Liver (tissue), 7 donors: ENCODE measurements at regions not wholly inside any gene's neighbourhood (a gene's known extent, or its start where the extent isn't known, plus 50 kb on each side); places are given as distances from the start of the nearest gene placed in this dataset.
"Not testable (repeated sequence)": the region's sequence is repeated elsewhere in the genome, so short reads cannot be mapped to it uniquely, and the experiment has no call there.

ENCODE experiments used
- DNase-seq: peaks from one replicate; pipeline ENCODE4 v3.0.0-alpha.2; 2017; ENCODE audit warnings: low spot score
- H3K27ac ChIP-seq, 2 donors: one replicate each; pipeline ENCODE4 v1.7.0; 2013; ENCODE audit warnings: inconsistent platforms in 2 of 2, low read length in 2 of 2, control low read depth in 1 of 2, low read depth in 1 of 2, mild to moderate bottlenecking in 1 of 2
- H3K27me3 ChIP-seq, 4 donors: one replicate each; pipeline versions ENCODE4 v1.6.1 to v1.7.0; 2013; ENCODE audit warnings: low read length in 3 of 4, inconsistent platforms in 1 of 4, mild to moderate bottlenecking in 1 of 4, moderate library complexity in 1 of 4; ENCODE audit not compliant: control insufficient read depth in 4 of 4, insufficient read depth in 4 of 4
- H3K36me3 ChIP-seq, 4 donors: one replicate each; pipeline versions ENCODE4 v1.6.1 to v1.7.0; 2013; ENCODE audit warnings: low read length in 3 of 4, mild to moderate bottlenecking in 3 of 4, low read depth in 1 of 4, moderate library complexity in 1 of 4; ENCODE audit not compliant: control insufficient read depth in 4 of 4, insufficient read depth in 3 of 4
- H3K4me1 ChIP-seq, 4 donors: one replicate each; pipeline versions ENCODE4 v1.6.1 to v1.7.0; 2013; ENCODE audit warnings: low read length in 3 of 4, mild to moderate bottlenecking in 3 of 4, moderate library complexity in 1 of 4; ENCODE audit not compliant: control insufficient read depth in 4 of 4, insufficient read depth in 4 of 4
- H3K4me3 ChIP-seq, 3 donors: one replicate each; pipeline versions ENCODE4 v1.6.1 to v1.7.0; 2013; ENCODE audit warnings: low read length in 3 of 3, control low read depth in 1 of 3, low read depth in 1 of 3, mild to moderate bottlenecking in 1 of 3
- H3K9ac ChIP-seq, 2 donors: one replicate each; pipeline ENCODE4 v1.7.0; 2013; ENCODE audit warnings: low read length in 2 of 2, mild to moderate bottlenecking in 2 of 2, moderate library complexity in 2 of 2, control low read depth in 1 of 2, low read depth in 1 of 2
- H3K9me3 ChIP-seq, 4 donors: one replicate each; pipeline versions ENCODE4 v1.6.1 to v1.7.0; 2013; ENCODE audit warnings: low read length in 3 of 4; ENCODE audit not compliant: control insufficient read depth in 4 of 4
- EGR1 ChIP-seq, 2 donors: IDR thresholded peaks; 2 replicates each; pipeline ENCODE4 v1.6.1; 2016 to 2018; ENCODE audit warnings: antibody characterized with exemption in 2 of 2, low read depth in 2 of 2
- FOXA1 ChIP-seq: IDR thresholded peaks from 2 replicates; pipeline ENCODE4 v1.6.1; 2016; ENCODE audit warnings: antibody characterized with exemption
- FOXA2 ChIP-seq: IDR thresholded peaks from 2 replicates; pipeline ENCODE4 v1.6.1; 2016; ENCODE audit warnings: antibody characterized with exemption
- GABPA ChIP-seq, 2 donors: IDR thresholded peaks in 1 of 2; conservative IDR thresholded peaks in 1 of 2; 2 replicates each; pipeline ENCODE4 v1.6.1; 2016; ENCODE audit warnings: antibody characterized with exemption in 2 of 2, mild to moderate bottlenecking in 1 of 2, moderate library complexity in 1 of 2
- HNF4A ChIP-seq, 2 donors: conservative IDR thresholded peaks; 2 replicates each; pipeline ENCODE4 v1.6.1; 2016; ENCODE audit warnings: antibody characterized with exemption in 2 of 2, mild to moderate bottlenecking in 2 of 2
- HNF4G ChIP-seq: IDR thresholded peaks from 2 replicates; pipeline ENCODE4 v1.6.1; 2016; ENCODE audit warnings: antibody characterized with exemption
- JUND ChIP-seq, 2 donors: IDR thresholded peaks; 2 replicates each; pipeline ENCODE4 v1.6.1; 2016; ENCODE audit warnings: antibody characterized with exemption in 2 of 2
- RAD21 ChIP-seq, 2 donors: IDR thresholded peaks; 2 replicates each; pipeline ENCODE4 v1.6.1; 2016; ENCODE audit warnings: antibody characterized with exemption in 2 of 2, mild to moderate bottlenecking in 2 of 2
- RXRA ChIP-seq, 2 donors: IDR thresholded peaks; 2 replicates each; pipeline ENCODE4 v1.6.1; 2017 to 2018; ENCODE audit warnings: antibody characterized with exemption in 2 of 2, mild to moderate bottlenecking in 1 of 2
- SP1 ChIP-seq: IDR thresholded peaks from 2 replicates; pipeline ENCODE4 v1.6.1; 2018; ENCODE audit warnings: antibody characterized with exemption, mild to moderate bottlenecking
- YY1 ChIP-seq: IDR thresholded peaks from 2 replicates; pipeline ENCODE4 v1.6.1; 2016; ENCODE audit warnings: antibody characterized with exemption, mild to moderate bottlenecking
- WGBS: extraction: QIAGEN DNeasy Blood & Tissue Kit; methylation state at CpG from one replicate; pipeline ENCODE4 v1.1.7; 2013; 5-methylcytosine and 5-hydroxymethylcytosine counted together
- TF ChIP-seq, protein P1 (sequence below): IDR thresholded peaks from 2 replicates; pipeline ENCODE4 v1.6.1; 2016; ENCODE audit warnings: antibody characterized with exemption
- TF ChIP-seq, protein P2 (sequence below): IDR thresholded peaks from 2 replicates; pipeline ENCODE4 v1.6.1; 2016; ENCODE audit warnings: antibody characterized with exemption
- TF ChIP-seq, protein P3 (sequence below): IDR thresholded peaks from 2 replicates; pipeline ENCODE4 v1.6.1; 2016; ENCODE audit warnings: antibody characterized with exemption, mild to moderate bottlenecking
- donor health status: healthy.
- donor health status: healthy.
- donor health status: healthy.
- donor health status: healthy.

DNA sequence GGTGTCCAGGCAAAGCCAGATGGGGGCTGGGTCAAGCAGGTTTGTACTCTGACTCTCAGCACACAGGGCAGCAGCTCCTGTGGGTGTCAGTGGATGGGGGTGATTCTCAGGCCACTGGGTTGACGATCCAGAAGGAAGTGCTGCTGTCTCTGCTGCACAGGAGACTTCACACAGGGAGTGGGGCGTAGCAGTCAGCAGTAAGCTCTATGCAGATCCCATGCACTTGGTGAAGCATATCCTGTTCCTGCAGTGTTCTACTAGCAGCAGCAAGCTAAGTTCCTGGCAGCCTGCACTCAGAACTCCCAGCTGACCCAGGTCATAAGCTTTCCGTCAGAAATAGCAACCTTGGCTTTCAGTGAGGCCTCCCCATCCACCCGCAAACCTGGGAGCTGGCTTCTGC is 117.6 kb upstream of the NDST3 start:
- H3K4me3 ChIP-seq: no peak overlapping the region
- H3K9me3 ChIP-seq: no peaks in the 10 kb centered on the region
- no peak overlapping the region for H3K9ac ChIP-seq
- H3K27ac ChIP-seq: no peak overlapping the region
- no peaks in the 10 kb centered on the region for H3K4me1 ChIP-seq
- no peak for DNase-seq
- TF ChIP-seq SP1: no peak
- TF ChIP-seq HNF4G: no peak
- no peak for TF ChIP-seq RAD21 (IDR thresholded peaks at IDR 0.05)
- TF ChIP-seq, protein P1, sequence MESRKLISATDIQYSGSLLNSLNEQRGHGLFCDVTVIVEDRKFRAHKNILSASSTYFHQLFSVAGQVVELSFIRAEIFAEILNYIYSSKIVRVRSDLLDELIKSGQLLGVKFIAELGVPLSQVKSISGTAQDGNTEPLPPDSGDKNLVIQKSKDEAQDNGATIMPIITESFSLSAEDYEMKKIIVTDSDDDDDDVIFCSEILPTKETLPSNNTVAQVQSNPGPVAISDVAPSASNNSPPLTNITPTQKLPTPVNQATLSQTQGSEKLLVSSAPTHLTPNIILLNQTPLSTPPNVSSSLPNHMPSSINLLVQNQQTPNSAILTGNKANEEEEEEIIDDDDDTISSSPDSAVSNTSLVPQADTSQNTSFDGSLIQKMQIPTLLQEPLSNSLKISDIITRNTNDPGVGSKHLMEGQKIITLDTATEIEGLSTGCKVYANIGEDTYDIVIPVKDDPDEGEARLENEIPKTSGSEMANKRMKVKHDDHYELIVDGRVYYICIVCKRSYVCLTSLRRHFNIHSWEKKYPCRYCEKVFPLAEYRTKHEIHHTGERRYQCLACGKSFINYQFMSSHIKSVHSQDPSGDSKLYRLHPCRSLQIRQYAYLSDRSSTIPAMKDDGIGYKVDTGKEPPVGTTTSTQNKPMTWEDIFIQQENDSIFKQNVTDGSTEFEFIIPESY: no peak
- TF ChIP-seq, protein P2, sequence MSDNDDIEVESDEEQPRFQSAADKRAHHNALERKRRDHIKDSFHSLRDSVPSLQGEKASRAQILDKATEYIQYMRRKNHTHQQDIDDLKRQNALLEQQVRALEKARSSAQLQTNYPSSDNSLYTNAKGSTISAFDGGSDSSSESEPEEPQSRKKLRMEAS: no peak
- TF ChIP-seq RXRA (IDR thresholded peaks at IDR 0.05): no peak
- no peak for TF ChIP-seq YY1
- no peak for TF ChIP-seq EGR1 (IDR thresholded peaks at IDR 0.05; ENCODE audit: low read depth in 2 of 2)
- no peak for TF ChIP-seq FOXA2
- TF ChIP-seq, protein P3, sequence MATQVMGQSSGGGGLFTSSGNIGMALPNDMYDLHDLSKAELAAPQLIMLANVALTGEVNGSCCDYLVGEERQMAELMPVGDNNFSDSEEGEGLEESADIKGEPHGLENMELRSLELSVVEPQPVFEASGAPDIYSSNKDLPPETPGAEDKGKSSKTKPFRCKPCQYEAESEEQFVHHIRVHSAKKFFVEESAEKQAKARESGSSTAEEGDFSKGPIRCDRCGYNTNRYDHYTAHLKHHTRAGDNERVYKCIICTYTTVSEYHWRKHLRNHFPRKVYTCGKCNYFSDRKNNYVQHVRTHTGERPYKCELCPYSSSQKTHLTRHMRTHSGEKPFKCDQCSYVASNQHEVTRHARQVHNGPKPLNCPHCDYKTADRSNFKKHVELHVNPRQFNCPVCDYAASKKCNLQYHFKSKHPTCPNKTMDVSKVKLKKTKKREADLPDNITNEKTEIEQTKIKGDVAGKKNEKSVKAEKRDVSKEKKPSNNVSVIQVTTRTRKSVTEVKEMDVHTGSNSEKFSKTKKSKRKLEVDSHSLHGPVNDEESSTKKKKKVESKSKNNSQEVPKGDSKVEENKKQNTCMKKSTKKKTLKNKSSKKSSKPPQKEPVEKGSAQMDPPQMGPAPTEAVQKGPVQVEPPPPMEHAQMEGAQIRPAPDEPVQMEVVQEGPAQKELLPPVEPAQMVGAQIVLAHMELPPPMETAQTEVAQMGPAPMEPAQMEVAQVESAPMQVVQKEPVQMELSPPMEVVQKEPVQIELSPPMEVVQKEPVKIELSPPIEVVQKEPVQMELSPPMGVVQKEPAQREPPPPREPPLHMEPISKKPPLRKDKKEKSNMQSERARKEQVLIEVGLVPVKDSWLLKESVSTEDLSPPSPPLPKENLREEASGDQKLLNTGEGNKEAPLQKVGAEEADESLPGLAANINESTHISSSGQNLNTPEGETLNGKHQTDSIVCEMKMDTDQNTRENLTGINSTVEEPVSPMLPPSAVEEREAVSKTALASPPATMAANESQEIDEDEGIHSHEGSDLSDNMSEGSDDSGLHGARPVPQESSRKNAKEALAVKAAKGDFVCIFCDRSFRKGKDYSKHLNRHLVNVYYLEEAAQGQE: no peak
- no peak for TF ChIP-seq HNF4A (conservative IDR thresholded peaks at IDR 0.05)
- TF ChIP-seq GABPA (IDR thresholded peaks at IDR 0.05 in 1 of 2, conservative IDR thresholded peaks at IDR 0.05 in 1 of 2): no peak
- no peak for TF ChIP-seq JUND (IDR thresholded peaks at IDR 0.05)
- TF ChIP-seq FOXA1: no peak
- H3K27me3 ChIP-seq: no peaks in the 10 kb centered on the region
- no peaks in the 10 kb centered on the region for H3K36me3 ChIP-seq
- WGBS: 91% methylated on average over 4 of the region's 4 CpGs

DNA sequence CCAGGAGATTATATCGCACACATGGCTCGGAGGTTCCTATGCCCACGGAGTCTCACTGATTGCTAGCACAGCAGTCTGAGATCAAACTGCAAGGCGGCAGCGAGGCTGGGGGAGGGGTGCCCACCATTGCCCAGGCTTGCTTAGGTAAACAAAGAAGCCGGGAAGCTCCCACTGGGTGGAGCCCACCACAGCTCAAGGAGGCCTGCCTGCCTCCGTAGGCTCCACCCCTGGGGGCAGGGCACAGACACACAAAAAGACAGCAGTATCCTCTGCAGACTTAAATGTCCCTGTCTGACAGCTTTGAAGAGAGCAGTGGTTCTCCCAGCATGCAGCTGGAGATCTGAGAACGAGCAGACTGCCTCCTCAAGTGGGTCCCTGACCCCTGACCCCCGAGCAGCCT is 112.0 kb upstream of the NDST3 start:
- not testable (repeated sequence) for H3K9me3 ChIP-seq, H3K27me3 ChIP-seq, H3K9ac ChIP-seq, H3K4me1 ChIP-seq, H3K27ac ChIP-seq, H3K4me3 ChIP-seq, H3K36me3 ChIP-seq, DNase-seq
- WGBS: 71% methylated on average over 9 of the region's 9 CpGs

DNA sequence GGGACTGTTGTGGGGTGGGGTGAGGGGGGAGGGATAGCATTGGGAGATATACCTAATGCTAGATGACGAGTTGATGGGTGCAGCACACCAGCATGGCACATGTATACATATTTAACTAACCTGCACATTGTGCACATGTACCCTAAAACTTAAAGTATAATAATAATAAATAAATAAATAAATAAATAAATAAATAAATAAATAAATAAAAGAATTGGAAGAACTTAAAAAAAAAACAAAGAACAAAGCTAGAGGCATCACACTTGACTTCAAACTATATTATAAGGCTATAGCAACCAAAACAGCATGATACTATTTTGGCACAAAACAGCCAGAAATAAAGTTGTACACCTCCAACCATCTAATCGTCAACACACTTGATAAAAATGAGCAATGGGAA is 106.5 kb upstream of the NDST3 start:
- H3K27ac ChIP-seq, H3K27me3 ChIP-seq, H3K36me3 ChIP-seq, H3K9ac ChIP-seq, H3K4me1 ChIP-seq, H3K4me3 ChIP-seq, DNase-seq, H3K9me3 ChIP-seq: not testable (repeated sequence)
- 80% methylated on average over 2 of the region's 2 CpGs for WGBS
